Globus pallidus (tissue), 1 donor: ENCODE measurements at regions not wholly inside any gene's neighbourhood (a gene's known extent, or its start where the extent isn't known, plus 50 kb on each side); places are given as distances from the start of the nearest gene placed in this dataset.

Experiments used
- DNase-seq: peaks from one replicate; pipeline ENCODE4 v3.0.0-alpha.2; 2015; ENCODE audit warnings: low spot score

- DNase-seq, result no peak
These were observed 89.0 kb upstream of the PTPRR start for GRCh38 chr12:71009430-71010142.

DNA sequence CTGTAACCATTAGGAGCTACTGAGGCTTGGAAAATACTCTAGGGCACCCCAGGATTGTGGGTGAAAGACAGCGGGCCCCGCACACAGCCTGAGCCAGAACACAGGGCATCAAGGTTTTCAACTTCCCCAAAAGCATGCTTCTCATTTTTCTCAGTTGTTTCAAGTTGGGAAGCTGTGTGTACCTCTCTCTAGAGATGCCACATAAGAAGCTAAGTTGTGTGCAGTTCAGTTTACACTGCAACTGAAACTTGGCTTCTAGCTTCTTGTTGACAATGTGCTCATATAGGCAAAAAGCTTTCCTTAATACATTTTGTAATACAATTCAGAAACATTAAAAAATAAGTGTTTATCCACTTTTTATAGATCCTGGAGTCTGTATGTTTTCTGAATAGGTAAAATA, 88.1 kb upstream of the PTPRR start:
- DNase-seq, result no peak

DNA sequence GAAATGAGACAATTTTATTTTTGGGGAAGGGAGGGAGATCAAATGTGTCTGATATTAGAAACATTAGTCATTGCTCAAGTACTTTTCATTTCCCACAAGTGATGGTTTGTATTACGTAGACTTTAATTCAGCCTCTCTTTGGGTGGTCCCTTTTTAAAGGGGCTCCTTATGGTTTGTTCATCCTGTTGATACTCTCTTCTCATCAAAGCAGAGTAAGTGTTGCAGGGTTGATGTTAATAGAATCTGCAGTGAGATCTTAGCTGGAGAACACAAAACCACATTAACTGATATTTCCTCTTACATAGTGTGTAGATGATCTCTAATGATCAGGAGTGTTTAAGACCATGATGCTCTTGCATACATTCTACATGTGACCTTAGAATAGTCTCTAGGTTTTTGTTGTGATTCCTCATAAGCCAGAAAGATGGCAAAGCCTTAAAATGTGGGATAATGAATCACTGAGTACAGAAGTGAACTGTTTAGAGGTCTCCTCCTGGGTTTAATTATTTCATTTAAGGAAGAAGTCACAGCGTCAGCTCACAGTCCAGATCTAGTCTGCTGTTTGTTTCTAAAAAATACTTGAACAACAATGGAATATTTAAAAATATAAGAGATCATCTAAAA, 87.4 kb upstream of the PTPRR start:
- no peak for DNase-seq

- DNase-seq, result no peak
These were observed 86.5 kb upstream of the PTPRR start for GRCh38 chr12:71007020-71007419.

DNA sequence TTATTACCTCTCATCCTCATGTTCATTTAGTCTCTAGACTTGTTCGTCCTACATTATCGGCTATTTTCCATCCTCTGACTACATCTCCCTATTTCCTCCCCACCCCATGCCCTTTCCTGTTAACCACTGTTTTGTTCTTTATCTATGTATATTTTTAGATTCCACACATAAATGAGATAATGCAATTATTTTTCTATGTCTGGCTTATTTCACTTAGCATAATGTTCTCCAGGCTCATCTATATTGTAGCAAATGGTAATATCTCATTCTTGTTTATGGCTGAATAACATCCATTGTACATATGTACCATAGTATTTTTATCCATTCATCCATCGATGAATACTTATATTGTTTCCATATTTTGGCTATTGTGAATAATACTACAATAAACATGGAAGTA, 84.6 kb upstream of the PTPRR start:
- no peak for DNase-seq

- DNase-seq, result no peak
These were observed 84.0 kb upstream of the PTPRR start for GRCh38 chr12:71004578-71004977.

GRCh38 chr12:71000748-71001147, 80.2 kb upstream of the PTPRR start:
- no peak for DNase-seq

- DNase-seq, result no peak
These were observed 79.7 kb upstream of the PTPRR start for GRCh38 chr12:71000255-71000654.

- no peak for DNase-seq
These were observed 73.8 kb upstream of the PTPRR start for GRCh38 chr12:70994217-70994788.

GRCh38 chr12:70989232-70989631, 68.7 kb upstream of the PTPRR start:
- DNase-seq, result no peak

DNA sequence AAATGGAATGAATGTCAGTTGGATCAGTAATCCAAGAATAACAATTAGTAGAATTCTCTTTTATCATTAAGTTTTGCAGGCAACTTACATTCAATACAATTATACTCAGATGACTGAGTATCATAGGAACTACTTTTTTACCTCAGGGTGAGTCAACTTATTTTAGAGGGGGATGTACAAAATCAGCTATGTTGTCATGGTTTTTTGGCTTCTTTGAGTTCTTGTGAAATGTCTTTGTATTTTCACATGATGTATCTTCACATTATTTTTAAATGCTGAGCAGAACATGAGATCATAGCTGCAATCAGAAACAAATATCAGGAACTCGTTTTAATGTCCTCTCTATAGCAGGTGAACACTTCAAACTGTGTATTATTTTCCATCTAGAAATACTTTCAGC, 65.3 kb upstream of the PTPRR start:
- no peak for DNase-seq

DNA sequence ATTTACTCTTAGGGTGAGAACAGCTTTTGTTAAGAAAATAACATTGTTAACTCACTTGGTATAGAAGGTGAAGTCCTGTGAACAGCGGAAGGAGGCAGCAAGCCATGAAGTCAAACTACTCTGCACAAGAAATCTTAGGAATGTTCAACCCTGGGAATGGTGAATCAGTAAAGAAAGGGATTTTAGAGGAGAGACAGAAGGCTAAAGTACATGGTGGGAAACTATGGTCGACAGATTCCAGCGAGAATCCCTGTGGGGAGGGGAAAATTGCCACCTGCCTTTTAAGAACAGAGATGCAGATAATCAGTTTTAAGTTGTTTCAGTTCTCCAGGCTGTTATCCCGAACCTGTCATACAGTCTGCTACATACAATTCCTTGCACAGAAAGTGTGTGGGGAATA, 63.2 kb upstream of the PTPRR start:
- no peak for DNase-seq

DNA sequence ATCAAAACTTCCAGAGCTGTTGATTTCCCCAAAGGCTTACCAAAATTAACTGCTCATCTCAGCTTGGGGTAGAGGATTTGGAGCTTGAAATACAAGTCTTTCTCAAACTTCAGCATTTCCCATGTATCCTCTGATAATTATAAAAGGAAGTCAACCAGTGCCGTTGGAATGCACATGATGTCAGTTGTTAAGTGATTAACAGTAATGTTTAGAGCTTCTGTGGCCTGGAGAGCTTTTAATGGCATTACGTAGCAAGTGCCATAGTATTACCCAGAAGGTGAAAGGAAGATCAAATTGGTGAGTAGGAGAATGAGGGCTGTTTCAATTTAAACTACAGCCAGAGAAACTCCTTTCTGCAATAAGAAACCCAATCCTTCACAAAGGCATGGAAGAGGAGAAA, 62.5 kb upstream of the PTPRR start:
- DNase-seq, result no peak

GRCh38 chr12:70982286-70982685, 61.7 kb upstream of the PTPRR start:
- DNase-seq, result no peak

GRCh38 chr12:70971001-70971794, 50.7 kb upstream of the PTPRR start:
- no peak for DNase-seq
